Neural progenitor cell (in vitro differentiated cells): ENCODE measurements at regions not wholly inside any gene's neighbourhood (a gene's known extent, or its start where the extent isn't known, plus 50 kb on each side); places are given as distances from the start of the nearest gene placed in this dataset.

Experiments
- CTCF ChIP-seq: fragments of 200-600 bp; sonication (generic); IDR thresholded peaks from 2 replicates; pipeline ENCODE4 v1.5.1; 2017; ENCODE audit warnings: antibody characterized with exemption, mild to moderate bottlenecking
- EZH2 ChIP-seq: fragments of 200-600 bp; sonication (generic); IDR thresholded peaks from 2 replicates; pipeline ENCODE4 v1.6.1; 2017; ENCODE audit warnings: antibody characterized with exemption, mild to moderate bottlenecking, moderate library complexity
- EZH2phosphoT487 ChIP-seq: fragments of 200-600 bp; sonication (generic); IDR thresholded peaks from 2 replicates; pipeline ENCODE4 v1.6.1; 2017; ENCODE audit warnings: antibody characterized with exemption

GRCh38 chr22:49330421-49331222 lies 497.1 kb downstream of the BRD1 start:
- TF ChIP-seq CTCF (no peak), EZH2phosphoT487 (no peak), EZH2 (no peak)
